WTC11 (cell line): ENCODE measurements at regions not wholly inside any gene's neighbourhood (a gene's known extent, or its start where the extent isn't known, plus 50 kb on each side); places are given as distances from the start of the nearest gene placed in this dataset.

Source experiments
- ATAC-seq: fragments of 200-7000 bp; cut with Tn5 transposase; 2 replicates; pipeline ENCODE4 v1.10.0; 2021; ENCODE audit warnings: mild to moderate bottlenecking, moderate library complexity
- CTCF ChIA-PET: fragments of 300-600 bp; sonication (Branson Sonifier 250); formaldehyde crosslinking; loops from one replicate; lab custom pipeline; 2021; ENCODE audit warnings: antibody characterized with exemption; lab: Charles Lee
- POLR2A ChIA-PET: fragments of 350-600 bp; sonication (Branson Sonifier 250); formaldehyde crosslinking; loops from one replicate; lab custom pipeline; 2021; ENCODE audit warnings: antibody characterized with exemption; lab: Charles Lee
- DNase-seq: peaks from one replicate; pipeline ENCODE4 v3.0.0; 2021; ENCODE audit warnings: low spot score
- H3K27ac Mint-ChIP-seq: 2 replicates; pipeline ENCODE4 v1.8.0; 2021; ENCODE audit warnings: mixed read lengths
- H3K27me3 Mint-ChIP-seq: 2 replicates; pipeline ENCODE4 v1.8.0; 2021; ENCODE audit warnings: low read depth, mild to moderate bottlenecking, moderate library complexity, mixed read lengths
- H3K36me3 Mint-ChIP-seq: 2 replicates; pipeline ENCODE4 v1.8.0; 2021; ENCODE audit warnings: mixed read lengths
- H3K4me1 Mint-ChIP-seq: 2 replicates; pipeline ENCODE4 v1.8.0; 2022; ENCODE audit warnings: mixed read lengths
- H3K4me3 Mint-ChIP-seq: 2 replicates; pipeline ENCODE4 v1.8.0; 2021; ENCODE audit warnings: mild to moderate bottlenecking, moderate library complexity, mixed read lengths
- H3K9me3 Mint-ChIP-seq: 2 replicates; pipeline ENCODE4 v1.8.0; 2021; ENCODE audit warnings: mixed read lengths
- CDX4 ChIP-seq: fragments of 250-450 bp; sonication (Bioruptor Pico); IDR thresholded peaks from 2 replicates; pipeline ENCODE4 v1.9.0; 2021; ENCODE audit warnings: moderate library complexity, mild to moderate bottlenecking, inconsistent platforms, borderline replicate concordance
- ETV6 ChIP-seq: sonication (generic); formaldehyde crosslinking; IDR thresholded peaks from 2 replicates; pipeline ENCODE4 v1.8.1; 2022; ENCODE audit warnings: mild to moderate bottlenecking, missing genetic modification reagents
- FOXP4 ChIP-seq: sonication (generic); formaldehyde crosslinking; IDR thresholded peaks from 2 replicates; pipeline ENCODE4 v1.8.0; 2022; ENCODE audit warnings: mild to moderate bottlenecking, missing genetic modification reagents
- JAZF1 ChIP-seq: fragments of 250-450 bp; sonication (Bioruptor Pico); IDR thresholded peaks from 2 replicates; pipeline ENCODE4 v1.9.0; 2021; ENCODE audit warnings: moderate library complexity, mild to moderate bottlenecking, inconsistent platforms
- MXD4 ChIP-seq: fragments of 250-450 bp; sonication (Bioruptor Pico); IDR thresholded peaks from 2 replicates; pipeline ENCODE4 v1.8.0; 2021; ENCODE audit warnings: mild to moderate bottlenecking, moderate library complexity, borderline replicate concordance
- NFYB ChIP-seq: sonication (generic); formaldehyde crosslinking; conservative IDR thresholded peaks from 2 replicates; pipeline ENCODE4 v1.8.0; 2022; ENCODE audit warnings: low read depth, missing genetic modification reagents
- OVOL2 ChIP-seq: fragments of 250-450 bp; sonication (Bioruptor Pico); IDR thresholded peaks from 2 replicates; pipeline ENCODE4 v1.9.0; 2021; ENCODE audit warnings: mild to moderate bottlenecking, borderline replicate concordance
- PRDM15 ChIP-seq: sonication (generic); formaldehyde crosslinking; IDR thresholded peaks from 2 replicates; pipeline ENCODE4 v1.8.0; 2022; ENCODE audit warnings: missing genetic modification reagents
- RELA ChIP-seq: sonication (generic); formaldehyde crosslinking; IDR thresholded peaks from 2 replicates; pipeline ENCODE4 v1.8.1; 2022; ENCODE audit warnings: missing genetic modification reagents, mild to moderate bottlenecking, borderline replicate concordance
- STAT6 ChIP-seq: sonication (generic); formaldehyde crosslinking; conservative IDR thresholded peaks from 2 replicates; pipeline ENCODE4 v1.8.1; 2023; ENCODE audit warnings: mild to moderate bottlenecking, low read depth, missing genetic modification reagents, moderate library complexity
- USF2 ChIP-seq: sonication (generic); formaldehyde crosslinking; IDR thresholded peaks from 2 replicates; pipeline ENCODE4 v1.8.1; 2023; ENCODE audit warnings: mild to moderate bottlenecking, missing genetic modification reagents, moderate library complexity
- ZBTB21 ChIP-seq: sonication (generic); formaldehyde crosslinking; IDR thresholded peaks from 2 replicates; pipeline ENCODE4 v1.8.1; 2023; ENCODE audit warnings: mild to moderate bottlenecking, missing genetic modification reagents, borderline replicate concordance
- ZNF219 ChIP-seq: sonication (generic); formaldehyde crosslinking; IDR thresholded peaks from 2 replicates; pipeline ENCODE4 v1.8.0; 2023; ENCODE audit warnings: missing genetic modification reagents, mild to moderate bottlenecking, borderline replicate concordance
- ZNF423 ChIP-seq: fragments of 250-450 bp; sonication (Bioruptor Pico); IDR thresholded peaks from 2 replicates; pipeline ENCODE4 v2.1.2; 2022; ENCODE audit warnings: mild to moderate bottlenecking, moderate library complexity
- ZNF512 ChIP-seq: sonication (generic); formaldehyde crosslinking; IDR thresholded peaks from 2 replicates; pipeline ENCODE4 v1.8.1; 2022; ENCODE audit warnings: missing genetic modification reagents, borderline replicate concordance

GRCh38 chr2:239477591-239477990 is 76.8 kb upstream of the HDAC4 start:
- CTCF ChIA-PET = no interaction called here
- Mint-ChIP-seq H3K4me1 (no peaks in the 10 kb centered on the region; the same call in 1 of the 2 replicates), H3K36me3 (no peaks in the 10 kb centered on the region), H3K9me3 (peaks cover 7% of the 10 kb centered on the region; the same call in 1 of the 2 replicates), H3K27me3 (no peaks in the 10 kb centered on the region), H3K4me3 (no peak overlapping the region), H3K27ac (no peak overlapping the region)
- TF ChIP-seq ZNF512 (CRISPR knock-in tag) (no peak), ZNF423 (CRISPR knock-in tag) (no peak), RELA (no peak), FOXP4 (CRISPR knock-in tag) (no peak), USF2 (CRISPR knock-in tag) (no peak)
- DNase-seq (no peak), ATAC-seq (no peak)
- POLR2A ChIA-PET = no interaction called here

- ChIA-PET POLR2A (no interaction called here), CTCF (no interaction called here)
- H3K9me3 Mint-ChIP-seq = peaks cover 12% of the 10 kb centered on the region
- no peak for ATAC-seq
- TF ChIP-seq STAT6 (CRISPR knock-in tag) (no peak), OVOL2 (CRISPR knock-in tag) (no peak), USF2 (CRISPR knock-in tag) (no peak), JAZF1 (no peak), ZBTB21 (CRISPR knock-in tag) (no peak), ETV6 (CRISPR knock-in tag) (no peak), PRDM15 (CRISPR knock-in tag) (no peak), ZNF423 (CRISPR knock-in tag) (no peak), NFYB (CRISPR knock-in tag) (no peak), MXD4 (CRISPR knock-in tag) (no peak), CDX4 (CRISPR knock-in tag) (no peak), ZNF219 (no peak)
- TF ChIP-seq, all 79 proteins: peak for 0
- H3K36me3 Mint-ChIP-seq = no peaks in the 10 kb centered on the region
- no peak overlapping the region for H3K4me3 Mint-ChIP-seq
- DNase-seq = no peak
- no peaks in the 10 kb centered on the region for H3K4me1 Mint-ChIP-seq
- H3K27me3 Mint-ChIP-seq = no peaks in the 10 kb centered on the region
- no peak overlapping the region for H3K27ac Mint-ChIP-seq
These were observed 76.2 kb upstream of the HDAC4 start for GRCh38 chr2:239476757-239477585.
